SK-N-SH (cell line): ENCODE measurements at regions not wholly inside any gene's neighbourhood (a gene's known extent, or its start where the extent isn't known, plus 50 kb on each side); places are given as distances from the start of the nearest gene placed in this dataset.

Experiments
- CTCF ChIA-PET: fragments of 300-600, 350-600 bp; formaldehyde crosslinking; extraction: SDS; loops from one replicate; lab custom pipeline; 2021; lab: Yijun Ruan, JAX
- POLR2A ChIA-PET: fragments of 350-600 bp; sonication (Branson Sonifier 250); formaldehyde crosslinking; extraction: SDS; loops from one replicate; lab custom pipeline; 2020; ENCODE audit warnings: antibody characterized with exemption, inconsistent platforms; lab: Yijun Ruan, JAX
- DNase-seq: peaks from one replicate; pipeline ENCODE4 v3.0.0; 2012
- H2AFZ ChIP-seq: fragments of 200-600 bp; sonication (generic); 2 replicates; pipeline ENCODE4 v1.8.1; 2016; ENCODE audit warnings: antibody characterized with exemption, mild to moderate bottlenecking, low read depth
- H3F3A ChIP-seq: fragments of 200-600 bp; sonication (generic); replicated peaks from 2 replicates; pipeline ENCODE3; 2016; ENCODE audit warnings: antibody characterized with exemption, mild to moderate bottlenecking; ENCODE audit not compliant: insufficient read depth
- H3K27ac ChIP-seq, 2 experiments: fragments of 200-500 bp in 1 of 2; fragments of 200-600 bp in 1 of 2; sonication (Bioruptor generic) in 1 of 2; sonication (generic), shearing (Covaris generic) in 1 of 2; 2 replicates each; pipeline versions ENCODE4 v1.5.1 to v1.6.1; 2014 to 2016; ENCODE audit warnings: low read depth in 2 of 2, inconsistent platforms in 1 of 2, low read length in 1 of 2, mild to moderate bottlenecking in 1 of 2, mixed read lengths in 1 of 2
- H3K27me3 ChIP-seq: fragments of 200-600 bp; sonication (generic), shearing (Covaris generic); 2 replicates; pipeline ENCODE4 v1.6.1; 2016; ENCODE audit warnings: mixed run types; ENCODE audit not compliant: insufficient read depth
- H3K36me3 ChIP-seq, 2 experiments: fragments of 200-500 bp in 1 of 2; fragments of 200-600 bp in 1 of 2; sonication (Bioruptor generic) in 1 of 2; sonication (generic) in 1 of 2; replicated peaks in 1 of 2; 2 replicates each; pipeline versions ENCODE3 to v1.5.1; 2014 to 2016; ENCODE audit warnings: low read length in 1 of 2, mild to moderate bottlenecking in 1 of 2; ENCODE audit not compliant: insufficient read depth in 2 of 2, control insufficient read depth in 1 of 2
- H3K4me1 ChIP-seq, 2 experiments: fragments of 200-500 bp in 1 of 2; fragments of 200-600 bp in 1 of 2; sonication (Bioruptor generic) in 1 of 2; sonication (generic), shearing (Covaris generic) in 1 of 2; 2 replicates each; pipeline versions ENCODE4 v1.5.1 to v1.6.1; 2014 to 2016; ENCODE audit warnings: low read depth in 1 of 2, low read length in 1 of 2, mixed run types in 1 of 2; ENCODE audit not compliant: insufficient read depth in 2 of 2, control insufficient read depth in 1 of 2
- H3K4me2 ChIP-seq: fragments of 200-600 bp; sonication (generic), shearing (Covaris generic); 2 replicates; pipeline ENCODE4 v1.6.1; 2017; ENCODE audit warnings: mixed run types
- H3K4me3 ChIP-seq, 2 experiments: fragments of 200-500 bp in 1 of 2; fragments of 200-600 bp in 1 of 2; sonication (Bioruptor generic) in 1 of 2; sonication (generic), shearing (Covaris generic) in 1 of 2; 2 replicates each; pipeline versions ENCODE4 v1.5.1 to v1.8.1; 2014 to 2016; ENCODE audit warnings: low read depth in 2 of 2, inconsistent platforms in 1 of 2, low read length in 1 of 2, mild to moderate bottlenecking in 1 of 2, mixed read lengths in 1 of 2, moderate library complexity in 1 of 2
- H3K79me2 ChIP-seq: fragments of 200-600 bp; sonication (generic); 2 replicates; pipeline ENCODE4 v1.8.1; 2017; ENCODE audit warnings: mild to moderate bottlenecking; ENCODE audit not compliant: insufficient read depth
- H3K9ac ChIP-seq: fragments of 200-600 bp; sonication (generic); 2 replicates; pipeline ENCODE4 v1.6.1; 2017; ENCODE audit warnings: mixed run types
- H3K9me2 ChIP-seq: fragments of 200-600 bp; sonication (generic); 2 replicates; pipeline ENCODE4 v1.6.1; 2017; ENCODE audit warnings: mixed run types
- H3K9me3 ChIP-seq: fragments of 200-600 bp; sonication (generic); 2 replicates; pipeline ENCODE4 v1.6.1; 2017; ENCODE audit warnings: mixed run types, mild to moderate bottlenecking, moderate library complexity
- H4K20me1 ChIP-seq: fragments of 200-600 bp; sonication (generic); 2 replicates; pipeline ENCODE4 v1.6.1; 2017; ENCODE audit warnings: mild to moderate bottlenecking, mixed run types; ENCODE audit not compliant: insufficient read depth
- CHD2 ChIP-seq: fragments of 150-350 bp; IDR thresholded peaks from 2 replicates; pipeline ENCODE4 v1.6.1; 2018; ENCODE audit warnings: low read length; ENCODE audit not compliant: partially characterized antibody
- EP300 ChIP-seq, 2 experiments: IDR thresholded peaks; 2 replicates each; pipeline versions ENCODE4 v1.4.0 to v1.6.1; 2012; ENCODE audit warnings: borderline replicate concordance in 1 of 2, low read depth in 1 of 2, low read length in 1 of 2
- FOSL2 ChIP-seq: IDR thresholded peaks from 2 replicates; pipeline ENCODE4 v1.4.0; 2012; ENCODE audit warnings: low read depth, mild to moderate bottlenecking, moderate library complexity, borderline replicate concordance
- GABPA ChIP-seq: IDR thresholded peaks from 2 replicates; pipeline ENCODE4 v1.4.0; 2012; ENCODE audit warnings: low read depth, mild to moderate bottlenecking
- GATA2 ChIP-seq: sonication (generic); formaldehyde crosslinking; IDR thresholded peaks from 2 replicates; pipeline ENCODE4 v1.5.0; 2020; ENCODE audit warnings: mild to moderate bottlenecking, missing genetic modification reagents
- MEF2A ChIP-seq: IDR thresholded peaks from 2 replicates; pipeline ENCODE4 v1.4.0; 2012; ENCODE audit warnings: low read depth, borderline replicate concordance
- NRF1 ChIP-seq: IDR thresholded peaks from 2 replicates; pipeline ENCODE4 v1.6.1; 2012; ENCODE audit warnings: low read depth, mild to moderate bottlenecking, low read length
- RAD21 ChIP-seq: IDR thresholded peaks from 2 replicates; pipeline ENCODE4 v1.6.1; 2012; ENCODE audit warnings: mild to moderate bottlenecking, low read length
- RCOR1 ChIP-seq: fragments of 150-350 bp; IDR thresholded peaks from 2 replicates; pipeline ENCODE4 v1.6.1; 2017; ENCODE audit warnings: antibody characterized with exemption, low read length
- RFX5 ChIP-seq: IDR thresholded peaks from 2 replicates; pipeline ENCODE4 v1.6.1; 2012; ENCODE audit warnings: mild to moderate bottlenecking, improper control_type of control experiment, low read length
- RXRA ChIP-seq: IDR thresholded peaks from 2 replicates; pipeline ENCODE4 v1.4.0; 2012; ENCODE audit warnings: low read depth, mild to moderate bottlenecking, borderline replicate concordance
- TCF12 ChIP-seq: IDR thresholded peaks from 2 replicates; pipeline ENCODE4 v1.4.0; 2012
- TEAD4 ChIP-seq: IDR thresholded peaks from 2 replicates; pipeline ENCODE4 v1.4.0; 2012; ENCODE audit warnings: mild to moderate bottlenecking, borderline replicate concordance; ENCODE audit not compliant: insufficient read depth
- WGBS: methylation state at CpG from one replicate; pipeline ENCODE4 v1.1.6; 2017; ENCODE audit warnings: low lambda C conversion rate; 5-methylcytosine and 5-hydroxymethylcytosine counted together
- TF ChIP-seq, protein P1 (sequence below): fragments of 150-350 bp; IDR thresholded peaks from 2 replicates; pipeline ENCODE4 v1.6.1; 2016; ENCODE audit warnings: mild to moderate bottlenecking, low read depth, low read length
- TF ChIP-seq, protein P2 (sequence below): fragments of 200-600 bp; sonication (generic); IDR thresholded peaks from 2 replicates; pipeline ENCODE4 v1.6.1; 2017; ENCODE audit warnings: antibody characterized with exemption, mild to moderate bottlenecking, moderate library complexity
- TF ChIP-seq, protein P3 (sequence below): IDR thresholded peaks from 2 replicates; pipeline ENCODE4 v1.4.0; 2012; ENCODE audit warnings: low read depth, borderline replicate concordance
- TF ChIP-seq, protein P4 (sequence below): fragments of 150-350 bp; IDR thresholded peaks from 2 replicates; pipeline ENCODE4 v1.6.1; 2017; ENCODE audit warnings: antibody characterized with exemption, low read length, low read depth, borderline replicate concordance

DNA sequence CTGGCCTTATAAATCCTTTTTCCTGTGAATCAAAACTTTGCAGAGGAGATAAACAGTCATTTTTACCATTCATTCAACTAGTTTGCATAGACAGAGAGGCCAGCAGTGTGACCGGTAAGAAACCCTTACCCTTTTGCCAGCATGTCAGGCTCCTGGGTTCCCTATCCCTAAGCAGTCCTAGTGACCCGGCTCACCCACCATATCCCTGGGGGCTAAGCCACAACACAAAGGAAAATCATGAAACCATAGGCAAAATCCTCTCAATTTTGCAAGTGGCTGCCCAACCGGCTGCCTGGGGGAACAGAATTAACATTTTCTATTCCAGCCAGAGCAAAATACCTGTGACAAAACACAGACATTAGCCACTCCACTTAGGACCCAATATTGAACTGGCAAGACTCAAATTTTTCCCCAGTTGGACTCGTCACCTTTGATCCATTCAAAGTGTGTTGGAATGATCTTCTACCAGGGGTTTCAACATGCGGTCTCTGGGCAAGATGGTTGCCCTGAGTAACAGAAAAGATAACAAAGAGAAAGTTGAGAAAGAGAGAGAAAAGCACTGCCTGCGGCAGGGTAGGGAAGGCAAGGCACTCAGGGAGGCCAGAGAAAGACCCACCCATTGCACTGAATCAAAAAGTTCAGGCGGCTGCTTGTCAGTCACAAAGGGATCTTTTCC is 174.8 kb upstream of the NAMPT start (continued):
- TF ChIP-seq EP300 (IDR thresholded peaks at IDR 0.05; ENCODE audit: borderline replicate concordance in 1 of 2, low read depth in 1 of 2, low read length in 1 of 2): no peak
- TF ChIP-seq TEAD4: no peak
- no peak for TF ChIP-seq TCF12
- no peak for TF ChIP-seq FOSL2

DNA sequence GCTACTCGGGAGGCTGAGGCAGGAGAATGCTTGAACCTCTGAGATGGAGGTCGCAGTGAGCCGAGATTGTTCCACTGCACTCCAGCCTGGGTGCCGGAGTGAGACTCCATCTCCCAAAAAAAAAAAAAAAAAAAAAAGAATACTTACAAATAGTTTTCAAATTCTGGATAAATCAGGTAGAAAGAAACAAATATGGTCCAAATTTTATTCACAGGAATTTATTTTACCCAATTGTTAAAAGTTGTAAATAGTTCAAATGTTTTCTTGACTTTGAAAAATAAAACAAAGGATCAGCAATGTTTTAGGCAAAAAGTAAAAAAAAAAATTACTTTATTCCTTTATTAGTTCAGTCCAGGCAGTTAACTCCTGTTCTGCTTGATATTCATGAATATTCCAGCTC is 172.9 kb upstream of the NAMPT start:
- CTCF ChIA-PET: interaction anchor here (2.7 kb wide), 1 partner anchor 281 kb away, joined by 28 read pairs; no protein-coding TSS in a partner anchor
- POLR2A ChIA-PET: no interaction called here
- H4K20me1 ChIP-seq: no peaks in the 10 kb centered on the region
- H3K9ac ChIP-seq: no peak overlapping the region
- peaks cover 4% of the 10 kb centered on the region for H3F3A ChIP-seq
- 47% methylated on average over 4 of the region's 4 CpGs for WGBS
- H3K4me3 ChIP-seq: no peak overlapping the region
- no peaks in the 10 kb centered on the region for H3K27me3 ChIP-seq
- H3K4me2 ChIP-seq: no peak overlapping the region
- peaks cover 0 to 2% of the 10 kb centered on the region in 2 experiments; a peak in 1 of 4 replicates for H3K4me1 ChIP-seq
- no peak overlapping the region for H3K27ac ChIP-seq
- DNase-seq: no peak
- peaks cover 14% of the 10 kb centered on the region for H3K9me3 ChIP-seq
- H3K79me2 ChIP-seq: no peaks in the 10 kb centered on the region
- no peaks in the 10 kb centered on the region for H3K9me2 ChIP-seq
- no peak overlapping the region for H2AFZ ChIP-seq
- TF ChIP-seq RAD21 (no peak), CHD2 (no peak), RXRA (no peak), RCOR1 (no peak), RFX5 (no peak), NRF1 (no peak), GATA2 (CRISPR knock-in tag) (no peak), EP300 (IDR thresholded peaks at IDR 0.05; ENCODE audit: borderline replicate concordance in 1 of 2, low read depth in 1 of 2, low read length in 1 of 2) (no peak), MEF2A (no peak), GABPA (no peak)
- TF ChIP-seq, protein P1, sequence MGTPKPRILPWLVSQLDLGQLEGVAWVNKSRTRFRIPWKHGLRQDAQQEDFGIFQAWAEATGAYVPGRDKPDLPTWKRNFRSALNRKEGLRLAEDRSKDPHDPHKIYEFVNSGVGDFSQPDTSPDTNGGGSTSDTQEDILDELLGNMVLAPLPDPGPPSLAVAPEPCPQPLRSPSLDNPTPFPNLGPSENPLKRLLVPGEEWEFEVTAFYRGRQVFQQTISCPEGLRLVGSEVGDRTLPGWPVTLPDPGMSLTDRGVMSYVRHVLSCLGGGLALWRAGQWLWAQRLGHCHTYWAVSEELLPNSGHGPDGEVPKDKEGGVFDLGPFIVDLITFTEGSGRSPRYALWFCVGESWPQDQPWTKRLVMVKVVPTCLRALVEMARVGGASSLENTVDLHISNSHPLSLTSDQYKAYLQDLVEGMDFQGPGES: no peak
- TF ChIP-seq, protein P2, sequence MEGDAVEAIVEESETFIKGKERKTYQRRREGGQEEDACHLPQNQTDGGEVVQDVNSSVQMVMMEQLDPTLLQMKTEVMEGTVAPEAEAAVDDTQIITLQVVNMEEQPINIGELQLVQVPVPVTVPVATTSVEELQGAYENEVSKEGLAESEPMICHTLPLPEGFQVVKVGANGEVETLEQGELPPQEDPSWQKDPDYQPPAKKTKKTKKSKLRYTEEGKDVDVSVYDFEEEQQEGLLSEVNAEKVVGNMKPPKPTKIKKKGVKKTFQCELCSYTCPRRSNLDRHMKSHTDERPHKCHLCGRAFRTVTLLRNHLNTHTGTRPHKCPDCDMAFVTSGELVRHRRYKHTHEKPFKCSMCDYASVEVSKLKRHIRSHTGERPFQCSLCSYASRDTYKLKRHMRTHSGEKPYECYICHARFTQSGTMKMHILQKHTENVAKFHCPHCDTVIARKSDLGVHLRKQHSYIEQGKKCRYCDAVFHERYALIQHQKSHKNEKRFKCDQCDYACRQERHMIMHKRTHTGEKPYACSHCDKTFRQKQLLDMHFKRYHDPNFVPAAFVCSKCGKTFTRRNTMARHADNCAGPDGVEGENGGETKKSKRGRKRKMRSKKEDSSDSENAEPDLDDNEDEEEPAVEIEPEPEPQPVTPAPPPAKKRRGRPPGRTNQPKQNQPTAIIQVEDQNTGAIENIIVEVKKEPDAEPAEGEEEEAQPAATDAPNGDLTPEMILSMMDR: no peak
- TF ChIP-seq, protein P3, sequence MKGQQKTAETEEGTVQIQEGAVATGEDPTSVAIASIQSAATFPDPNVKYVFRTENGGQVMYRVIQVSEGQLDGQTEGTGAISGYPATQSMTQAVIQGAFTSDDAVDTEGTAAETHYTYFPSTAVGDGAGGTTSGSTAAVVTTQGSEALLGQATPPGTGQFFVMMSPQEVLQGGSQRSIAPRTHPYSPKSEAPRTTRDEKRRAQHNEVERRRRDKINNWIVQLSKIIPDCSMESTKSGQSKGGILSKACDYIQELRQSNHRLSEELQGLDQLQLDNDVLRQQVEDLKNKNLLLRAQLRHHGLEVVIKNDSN: no peak
- TF ChIP-seq, protein P4, sequence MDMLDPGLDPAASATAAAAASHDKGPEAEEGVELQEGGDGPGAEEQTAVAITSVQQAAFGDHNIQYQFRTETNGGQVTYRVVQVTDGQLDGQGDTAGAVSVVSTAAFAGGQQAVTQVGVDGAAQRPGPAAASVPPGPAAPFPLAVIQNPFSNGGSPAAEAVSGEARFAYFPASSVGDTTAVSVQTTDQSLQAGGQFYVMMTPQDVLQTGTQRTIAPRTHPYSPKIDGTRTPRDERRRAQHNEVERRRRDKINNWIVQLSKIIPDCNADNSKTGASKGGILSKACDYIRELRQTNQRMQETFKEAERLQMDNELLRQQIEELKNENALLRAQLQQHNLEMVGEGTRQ: no peak
- peaks cover 0 to 3% of the 10 kb centered on the region in 2 experiments for H3K36me3 ChIP-seq
